ENCODE measurements at regions not wholly inside any gene's neighbourhood (a gene's known extent, or its start where the extent isn't known, plus 50 kb on each side); places are given as distances from the start of the nearest gene placed in this dataset.
A peak's percentile ranks its signal among the peaks of the same experiment; 100 is the strongest.

DNA sequence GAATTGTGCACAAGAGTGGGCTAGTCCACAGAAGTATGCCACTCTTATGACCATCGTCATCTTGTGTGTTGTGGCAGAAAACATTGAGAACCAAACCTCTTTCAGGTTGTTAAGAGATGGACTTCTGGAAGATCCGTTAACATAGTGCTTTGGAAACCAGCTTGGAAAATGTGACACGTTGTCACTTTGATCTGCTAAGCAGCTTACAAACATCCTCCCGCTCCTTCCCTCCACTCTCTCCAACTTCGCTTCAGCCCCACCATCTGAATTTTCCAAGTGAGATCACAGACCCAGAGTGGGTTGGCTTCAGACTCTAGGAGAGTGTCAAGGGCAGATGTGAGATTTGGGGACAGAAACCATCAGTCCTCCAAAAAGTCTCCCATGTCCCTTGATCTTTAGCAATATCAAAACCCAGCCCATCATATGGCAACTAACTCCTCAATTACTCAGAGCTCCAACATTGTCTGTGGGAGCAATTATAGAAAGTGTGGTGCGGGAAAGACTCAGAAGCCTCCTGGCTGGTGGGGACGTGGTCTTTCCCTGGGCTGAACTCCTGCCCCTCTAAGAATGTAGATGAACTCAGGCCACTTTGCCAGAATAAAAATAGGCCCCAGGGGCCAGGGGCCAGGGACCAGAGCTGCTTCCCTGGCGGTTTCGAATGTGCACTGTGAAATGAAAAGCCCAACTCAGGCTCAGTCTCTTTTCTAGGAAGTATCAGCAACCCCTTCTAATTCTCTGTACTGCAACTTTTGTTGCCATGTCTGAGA lies 129.5 kb downstream of the SLC38A6 start:
- FAIRE-seq (peak; percentile 73), DNase-seq (ENCODE audit: low spot score) (no peak)

DNA sequence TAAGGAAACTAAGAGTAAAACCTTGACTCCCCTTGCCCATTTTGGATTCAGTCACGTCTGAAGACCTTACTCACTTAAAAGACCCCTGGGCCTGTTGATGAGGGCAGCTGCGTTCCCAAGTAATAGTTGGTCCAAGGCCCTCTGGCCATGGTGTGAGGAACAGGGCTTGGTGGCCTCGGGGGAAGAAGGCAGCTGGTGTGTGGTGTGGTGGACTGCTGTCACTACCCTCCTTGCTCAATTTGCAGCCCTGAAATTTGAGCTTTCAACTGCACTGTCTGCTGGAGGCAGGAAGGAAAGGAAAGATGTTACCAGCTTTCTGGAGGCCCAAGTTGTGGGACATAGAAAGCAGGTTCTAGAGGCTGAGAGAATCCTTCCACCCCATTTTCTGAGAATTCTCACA lies 128.2 kb downstream of the SLC38A6 start:
- no peak for DNase-seq (ENCODE audit: low spot score)
- FAIRE-seq: no peak

DNA sequence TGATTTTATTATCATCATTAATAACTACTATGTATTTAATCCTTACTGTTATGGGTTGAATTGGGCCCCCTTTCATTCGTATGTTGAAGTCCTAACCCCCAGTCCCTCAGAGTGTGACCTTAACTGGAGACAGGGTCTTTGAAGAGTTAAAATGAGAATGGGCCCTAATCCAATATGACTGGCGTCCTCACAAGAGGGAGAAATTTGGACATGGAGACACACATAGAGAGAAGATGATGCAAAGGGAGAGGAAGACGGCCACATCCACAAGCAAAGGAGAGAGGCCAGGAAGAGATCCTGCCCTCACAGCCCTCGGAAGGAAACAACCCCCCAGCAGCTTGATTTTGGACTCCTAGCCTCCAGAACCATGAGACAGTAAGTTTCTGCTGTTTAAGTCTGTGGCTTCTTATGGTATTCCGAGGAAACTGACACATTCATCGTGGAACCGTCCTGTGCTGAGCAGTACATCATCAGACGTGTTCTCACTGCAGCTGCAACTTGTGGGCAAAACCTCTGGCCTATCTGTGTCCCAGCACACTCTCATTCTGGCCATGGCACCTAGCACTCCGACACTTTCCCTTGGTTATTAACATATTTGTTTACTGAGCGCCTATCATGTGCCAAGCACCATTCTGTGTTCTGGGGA lies 127.6 kb downstream of the SLC38A6 start:
- FAIRE-seq (peak; percentile 46), DNase-seq (ENCODE audit: low spot score) (no peak)

DNA sequence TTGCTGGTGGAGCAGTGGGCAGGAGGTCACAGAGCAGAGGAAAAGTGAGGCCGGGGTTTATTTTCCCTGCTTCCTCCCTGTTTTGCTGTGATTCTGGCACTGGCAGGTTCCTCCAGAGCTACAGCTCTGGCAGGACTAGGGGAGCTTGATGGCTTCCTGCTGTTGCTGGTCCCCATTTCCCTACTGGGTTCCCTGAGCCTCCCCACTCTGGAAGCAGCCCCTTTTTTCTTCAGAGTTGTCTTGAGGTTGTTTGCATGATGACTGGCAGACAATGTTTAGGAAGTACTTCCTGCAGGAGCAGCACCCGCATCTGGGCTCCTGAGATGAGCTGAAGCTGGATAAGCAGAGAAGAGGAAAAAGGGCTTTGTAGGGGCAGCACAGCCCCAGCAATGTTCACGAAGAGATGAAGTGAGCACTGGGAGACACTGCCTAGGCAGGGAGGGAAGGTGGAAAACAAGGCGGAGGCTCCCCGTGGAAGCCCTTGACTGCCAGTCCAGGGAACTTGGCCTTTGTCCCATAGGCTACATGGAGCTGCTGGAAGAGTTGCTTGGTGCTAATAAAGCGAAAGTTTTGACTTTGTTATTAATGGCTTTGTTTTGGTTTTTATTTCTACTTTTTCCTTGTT lies 126.9 kb downstream of the SLC38A6 start:
- no peak for DNase-seq (ENCODE audit: low spot score)

DNA sequence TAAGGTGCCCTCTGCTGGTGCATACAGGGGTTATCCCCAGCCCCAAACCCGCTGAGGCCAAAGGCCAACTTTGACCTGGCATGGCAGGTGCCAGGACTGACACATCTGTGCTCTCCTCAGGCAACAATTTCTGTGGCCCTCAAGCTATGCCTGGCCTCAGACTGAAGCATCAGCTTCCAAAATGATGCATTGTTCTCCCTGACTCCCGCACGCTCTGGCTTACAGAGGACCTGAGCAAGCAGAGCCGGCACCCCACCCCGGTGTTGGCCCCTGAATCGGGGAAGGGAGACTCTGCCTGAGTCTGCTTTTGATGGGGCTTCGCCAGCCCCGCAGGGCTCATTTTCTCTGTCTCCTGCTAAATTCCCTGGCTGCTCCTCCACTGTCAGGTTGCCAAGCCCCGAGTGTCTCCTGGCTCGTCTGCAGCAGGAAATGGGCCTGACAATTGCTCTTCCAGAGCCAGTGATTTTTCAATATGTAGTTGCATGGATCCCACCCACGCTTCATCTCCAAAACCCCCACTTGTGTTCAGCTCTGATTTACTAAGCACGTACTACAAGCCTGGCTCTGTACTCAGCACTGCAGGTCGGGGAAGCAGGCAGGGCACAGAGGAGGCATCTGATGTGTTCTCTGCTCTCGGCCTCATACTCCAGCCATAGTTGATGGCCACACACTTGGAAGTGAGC lies 126.1 kb downstream of the SLC38A6 start:
- FAIRE-seq: peak; percentile 86

More for the DNA sequence above, 126.9 kb downstream of the SLC38A6 start:
- no peak for FAIRE-seq

DNA sequence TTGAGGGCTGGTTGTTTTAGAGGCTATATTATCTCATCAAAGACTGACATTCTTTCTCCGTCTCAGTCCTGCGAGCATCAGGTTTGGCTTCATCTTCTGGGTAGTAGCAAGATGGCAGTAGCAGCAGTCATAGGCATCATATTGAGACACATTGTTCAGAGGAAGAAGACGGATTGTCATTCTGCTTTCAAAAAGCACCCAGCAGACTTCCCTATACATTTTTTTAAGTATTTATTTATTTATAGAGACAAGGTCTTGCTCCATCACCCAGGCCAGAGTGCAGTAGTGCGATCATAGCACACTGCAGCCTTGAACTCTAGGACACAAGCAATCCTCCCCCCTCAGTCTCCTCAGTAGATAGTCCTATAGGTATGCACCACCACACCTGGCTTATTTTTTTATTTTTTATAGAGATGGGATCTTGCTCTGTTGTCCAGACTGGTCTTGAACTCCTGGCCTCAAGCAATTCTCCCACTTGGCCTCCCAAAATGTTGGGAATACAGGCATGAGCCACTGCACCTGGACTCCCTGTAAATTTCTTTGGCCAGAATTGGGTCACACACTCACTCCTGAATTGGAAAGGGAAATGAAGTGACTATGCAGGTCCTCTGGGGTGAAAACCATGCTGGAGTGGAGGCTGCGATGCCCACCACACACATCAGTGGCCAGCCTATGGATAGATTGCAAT lies 125.4 kb downstream of the SLC38A6 start:
- FAIRE-seq (no peak), DNase-seq (ENCODE audit: low spot score) (no peak)

More for the DNA sequence above, 126.1 kb downstream of the SLC38A6 start:
- DNase-seq (ENCODE audit: low spot score): no peak

DNA sequence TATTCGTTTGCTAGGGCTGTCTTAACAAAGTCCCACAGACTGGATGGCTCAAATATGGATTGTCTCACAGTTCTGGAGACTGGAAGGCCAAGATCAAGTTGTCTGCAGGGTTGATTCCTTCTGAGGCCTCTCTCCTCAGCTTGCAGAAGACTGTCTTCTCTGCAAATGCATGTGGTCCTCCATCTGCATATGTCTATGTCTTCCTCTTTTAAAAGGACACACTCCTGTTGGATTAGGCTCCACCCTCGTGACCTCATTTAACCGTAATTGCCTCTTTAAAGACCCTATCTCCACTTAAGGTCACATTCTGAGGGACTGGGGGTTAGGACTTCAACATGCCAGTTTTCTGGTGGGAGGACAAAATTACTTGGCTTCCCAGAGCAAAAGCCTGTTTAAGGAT lies 123.3 kb downstream of the SLC38A6 start:
- FAIRE-seq (no peak), DNase-seq (ENCODE audit: low spot score) (no peak)

DNA sequence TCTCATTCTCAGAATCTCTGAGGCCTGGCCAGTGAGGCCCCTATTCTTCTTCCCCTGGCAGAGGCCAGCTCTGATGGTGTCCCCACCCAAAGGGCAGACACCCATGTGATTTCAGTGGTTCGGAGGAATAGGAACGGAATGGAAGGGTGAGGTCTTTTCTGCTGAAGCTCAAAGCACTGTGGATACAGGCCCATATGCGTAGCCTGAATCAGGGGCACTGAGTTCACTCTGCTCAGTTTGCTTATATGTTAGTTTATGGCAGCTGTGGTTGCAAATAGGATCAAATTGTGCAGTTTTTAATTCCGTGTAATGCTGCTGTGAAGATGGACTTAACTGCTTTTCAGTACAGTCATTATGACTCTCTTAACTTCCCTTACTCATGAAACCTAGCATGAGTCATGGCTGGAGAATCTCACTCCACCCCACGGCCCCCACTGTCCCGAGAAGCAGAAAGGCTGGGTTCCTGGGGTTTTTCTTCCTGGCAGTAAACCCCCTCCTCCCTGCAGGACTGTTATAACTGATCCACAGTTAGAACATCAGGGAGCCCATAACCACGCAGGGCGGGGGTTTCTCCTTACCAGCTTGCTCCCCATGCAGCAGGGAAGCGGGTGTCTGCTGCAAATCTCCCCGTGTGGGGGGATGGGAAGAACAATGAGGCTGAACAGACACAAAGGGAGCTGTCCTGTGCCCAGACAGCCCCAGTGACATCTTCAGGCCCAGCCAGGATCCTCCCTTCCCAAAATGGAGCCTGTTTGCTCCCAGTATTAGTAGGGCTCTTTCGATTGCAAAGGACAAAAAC lies 122.7 kb downstream of the SLC38A6 start:
- DNase-seq (ENCODE audit: low spot score): peak; percentile 98

DNA sequence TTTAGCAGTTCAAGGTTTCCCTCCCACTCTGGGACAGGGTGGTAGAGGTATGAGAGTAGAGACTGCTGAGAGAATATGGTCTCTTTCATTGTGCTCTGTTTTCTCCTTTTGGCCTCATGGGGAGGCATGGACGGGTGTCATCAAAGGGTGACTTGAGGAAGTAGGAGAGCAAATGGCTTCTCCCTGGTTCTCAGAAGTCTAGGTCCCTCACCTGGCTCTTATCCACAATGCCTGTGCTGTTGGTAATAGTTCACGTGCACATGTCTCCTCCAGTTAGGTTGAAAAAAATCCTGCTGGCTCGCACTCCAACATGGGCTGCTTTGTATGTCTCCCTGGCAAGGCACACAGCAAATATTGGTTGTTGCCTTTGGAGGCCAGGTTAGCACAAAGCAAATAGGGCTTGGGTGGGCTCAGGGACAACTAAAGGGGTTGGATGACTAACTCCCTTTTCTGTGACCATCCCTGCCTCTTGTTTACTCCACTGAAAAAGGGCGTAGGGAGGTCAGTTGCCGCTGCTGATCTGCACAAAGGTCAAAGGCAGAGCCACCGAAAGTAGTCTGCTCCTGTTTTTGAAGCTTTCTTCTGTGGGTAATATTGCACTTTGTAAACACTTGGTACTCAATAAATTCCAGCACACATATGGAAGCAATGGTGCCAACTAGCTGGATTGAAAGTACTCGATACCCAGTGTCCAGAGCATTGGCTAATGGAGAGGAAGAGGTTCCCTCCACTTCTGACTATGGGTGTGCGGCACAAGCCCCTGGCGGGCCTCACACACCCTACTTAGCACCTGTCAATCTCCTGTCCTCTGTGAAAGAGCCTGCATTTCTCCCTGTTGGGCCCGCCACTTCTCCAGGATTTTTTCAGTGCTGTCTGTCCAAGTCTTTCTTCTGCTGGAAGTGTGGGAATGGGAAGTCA lies 121.8 kb downstream of the SLC38A6 start:
- FAIRE-seq (peak; percentile 35), DNase-seq (ENCODE audit: low spot score) (no peak)

More for the DNA sequence above, 122.7 kb downstream of the SLC38A6 start:
- peak; percentile 74 for FAIRE-seq
